RWPE1 (cell line): ENCODE measurements at regions not wholly inside any gene's neighbourhood (a gene's known extent, or its start where the extent isn't known, plus 50 kb on each side); places are given as distances from the start of the nearest gene placed in this dataset.

ENCODE experiments used
- CTCF ChIA-PET: fragments of 350-600 bp; sonication (Branson Sonifier 250); formaldehyde crosslinking; extraction: SDS; loops from one replicate; lab custom pipeline; 2021; lab: Yijun Ruan, JAX
- POLR2A ChIA-PET: fragments of 400-600 bp; formaldehyde crosslinking; extraction: SDS; loops from one replicate; lab custom pipeline; 2020; ENCODE audit warnings: antibody characterized with exemption; ENCODE audit not compliant: low non-redundant PET; lab: Yijun Ruan, JAX
- DNase-seq: peaks from one replicate; pipeline ENCODE4 v3.0.0; 2012; ENCODE audit warnings: low spot score
- H3K27ac ChIP-seq: fragments of 450-650 bp; 2 replicates; pipeline ENCODE4 v1.5.1; 2017
- TF ChIP-seq, protein P1 (sequence below): fragments of 450-650 bp; conservative IDR thresholded peaks from 2 replicates; pipeline ENCODE4 v1.5.1; 2017; ENCODE audit warnings: low read depth, mild to moderate bottlenecking

DNA sequence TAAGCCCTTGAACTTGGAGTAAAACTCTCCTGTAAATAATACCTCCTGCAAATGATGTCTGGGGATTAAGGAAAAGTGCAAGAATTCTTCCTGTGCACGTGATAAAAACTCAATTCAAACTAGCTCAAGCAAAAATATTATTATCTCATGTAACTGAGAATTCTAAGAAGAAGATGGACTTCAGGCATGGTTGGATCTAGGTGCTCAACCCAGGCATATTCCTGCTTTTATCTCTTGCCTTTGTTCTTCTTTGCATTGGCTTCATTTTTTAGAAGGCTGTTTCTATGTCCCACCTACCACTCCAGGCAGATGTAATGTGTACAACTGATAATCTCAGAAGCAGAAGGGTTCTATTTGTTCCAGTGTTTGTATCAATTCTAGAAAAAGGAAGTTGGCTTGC lies 95.8 kb downstream of the DACT2 start:
- TF ChIP-seq, protein P1, sequence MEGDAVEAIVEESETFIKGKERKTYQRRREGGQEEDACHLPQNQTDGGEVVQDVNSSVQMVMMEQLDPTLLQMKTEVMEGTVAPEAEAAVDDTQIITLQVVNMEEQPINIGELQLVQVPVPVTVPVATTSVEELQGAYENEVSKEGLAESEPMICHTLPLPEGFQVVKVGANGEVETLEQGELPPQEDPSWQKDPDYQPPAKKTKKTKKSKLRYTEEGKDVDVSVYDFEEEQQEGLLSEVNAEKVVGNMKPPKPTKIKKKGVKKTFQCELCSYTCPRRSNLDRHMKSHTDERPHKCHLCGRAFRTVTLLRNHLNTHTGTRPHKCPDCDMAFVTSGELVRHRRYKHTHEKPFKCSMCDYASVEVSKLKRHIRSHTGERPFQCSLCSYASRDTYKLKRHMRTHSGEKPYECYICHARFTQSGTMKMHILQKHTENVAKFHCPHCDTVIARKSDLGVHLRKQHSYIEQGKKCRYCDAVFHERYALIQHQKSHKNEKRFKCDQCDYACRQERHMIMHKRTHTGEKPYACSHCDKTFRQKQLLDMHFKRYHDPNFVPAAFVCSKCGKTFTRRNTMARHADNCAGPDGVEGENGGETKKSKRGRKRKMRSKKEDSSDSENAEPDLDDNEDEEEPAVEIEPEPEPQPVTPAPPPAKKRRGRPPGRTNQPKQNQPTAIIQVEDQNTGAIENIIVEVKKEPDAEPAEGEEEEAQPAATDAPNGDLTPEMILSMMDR: no peak
- CTCF ChIA-PET: interaction anchor here (0.7 kb wide), 1 partner anchor 66 kb away, joined by 3 read pairs; no protein-coding TSS in a partner anchor
- DNase-seq: no peak
- H3K27ac ChIP-seq: no peak overlapping the region
- POLR2A ChIA-PET: no interaction called here

DNA sequence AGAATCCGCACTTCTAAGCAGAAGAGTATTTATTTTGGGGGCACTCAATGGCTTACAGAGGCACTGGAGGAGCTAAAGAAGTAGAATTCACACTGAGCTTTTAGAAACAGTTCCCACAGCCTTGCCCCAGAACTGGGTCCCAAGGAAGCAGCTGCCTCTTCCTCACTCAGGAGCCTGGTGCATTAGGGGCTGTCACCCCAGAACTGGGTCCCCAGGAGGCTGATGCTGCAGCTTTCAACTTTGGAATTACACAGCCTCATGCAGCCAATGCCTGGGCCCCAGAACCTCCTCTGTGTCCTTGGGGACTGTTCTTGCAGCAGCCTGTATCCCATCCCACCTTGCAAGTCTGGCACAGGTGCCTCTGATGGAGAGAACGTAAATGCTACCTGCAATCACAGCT lies 96.4 kb downstream of the DACT2 start:
- no peak for DNase-seq
- ChIA-PET POLR2A (no interaction called here), CTCF (no interaction called here)
- no peak overlapping the region for H3K27ac ChIP-seq
- TF ChIP-seq, protein P1: no peak

DNA sequence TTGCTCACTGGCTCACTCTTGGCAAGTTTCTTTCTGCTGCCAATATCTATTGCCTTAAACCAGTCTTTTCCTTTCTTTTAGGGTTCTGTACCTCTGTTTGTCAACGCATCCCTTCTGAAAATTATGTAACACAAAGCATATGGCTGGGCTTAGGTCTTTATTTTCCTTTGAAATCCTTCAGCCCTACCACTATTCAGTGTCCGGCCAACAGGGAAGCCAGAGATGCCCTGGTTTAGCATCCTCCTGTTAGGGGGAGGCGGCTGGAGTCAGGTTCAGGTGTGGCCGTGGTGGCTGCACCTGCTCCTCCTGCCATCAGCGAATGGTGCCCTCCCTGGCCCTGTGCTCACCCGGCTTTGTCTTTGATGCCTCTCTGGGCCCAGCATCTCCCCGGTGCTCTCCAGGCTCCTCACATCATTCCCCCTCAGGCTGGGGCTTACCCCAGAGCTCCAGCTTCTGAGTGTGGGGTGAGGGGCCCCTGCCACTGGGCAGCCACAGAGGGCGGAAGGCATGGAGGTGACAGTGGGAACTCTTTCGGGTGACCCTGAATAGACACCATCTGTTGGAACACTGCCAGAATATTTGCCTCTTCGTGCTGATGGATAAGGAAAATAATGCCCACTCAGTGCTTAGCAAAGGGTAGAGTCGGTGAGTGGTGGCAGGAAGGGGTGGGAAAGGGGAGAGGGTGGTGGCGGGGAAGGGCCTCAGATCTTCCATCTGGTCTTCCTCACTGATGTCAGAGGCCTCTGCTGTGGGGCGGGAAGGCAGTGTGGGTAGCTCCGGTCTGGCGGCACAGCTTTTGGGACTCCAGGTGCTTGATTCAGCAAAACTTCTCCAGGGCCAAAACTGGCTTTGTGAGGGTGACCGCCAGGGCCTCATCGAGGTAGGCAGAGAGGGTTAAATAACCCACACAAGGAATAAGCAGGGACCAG lies 97.2 kb downstream of the DACT2 start:
- TF ChIP-seq, protein P1: no peak
- ChIA-PET CTCF (no interaction called here), POLR2A (no interaction called here)
- no peak overlapping the region for H3K27ac ChIP-seq
- DNase-seq: no peak

DNA sequence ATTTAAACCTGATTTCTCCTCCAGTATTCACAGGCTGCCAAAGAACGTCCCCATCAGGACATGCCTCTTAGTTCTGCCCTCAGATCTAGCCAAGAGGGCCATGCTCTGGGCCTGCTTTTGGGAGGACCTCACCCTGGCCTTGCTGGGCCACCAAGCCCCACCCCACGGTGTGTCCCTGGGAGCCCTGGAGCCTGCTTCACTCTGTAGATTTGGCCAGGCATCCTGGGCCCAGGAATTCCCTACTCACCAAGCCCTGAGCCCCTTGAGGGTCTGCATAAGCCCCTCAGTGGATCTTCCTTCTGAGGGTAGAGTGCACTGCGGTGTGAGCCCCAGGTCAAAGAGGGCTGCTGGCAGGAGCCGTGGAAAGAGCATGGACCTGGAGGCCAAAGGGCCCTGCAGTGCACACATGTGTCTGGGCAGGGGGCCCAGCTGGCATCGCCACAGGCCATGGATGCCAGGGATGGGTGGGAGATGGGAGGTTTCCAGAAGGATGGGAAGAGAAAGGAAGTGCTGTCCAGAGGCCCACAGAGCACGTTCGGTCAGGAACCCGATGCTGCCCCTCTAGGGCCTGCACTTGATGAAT lies 98.0 kb downstream of the DACT2 start:
- no peak for DNase-seq
- no peak overlapping the region for H3K27ac ChIP-seq
- CTCF ChIA-PET: no interaction called here
- POLR2A ChIA-PET: no interaction called here
- TF ChIP-seq, protein P1: no peak

DNA sequence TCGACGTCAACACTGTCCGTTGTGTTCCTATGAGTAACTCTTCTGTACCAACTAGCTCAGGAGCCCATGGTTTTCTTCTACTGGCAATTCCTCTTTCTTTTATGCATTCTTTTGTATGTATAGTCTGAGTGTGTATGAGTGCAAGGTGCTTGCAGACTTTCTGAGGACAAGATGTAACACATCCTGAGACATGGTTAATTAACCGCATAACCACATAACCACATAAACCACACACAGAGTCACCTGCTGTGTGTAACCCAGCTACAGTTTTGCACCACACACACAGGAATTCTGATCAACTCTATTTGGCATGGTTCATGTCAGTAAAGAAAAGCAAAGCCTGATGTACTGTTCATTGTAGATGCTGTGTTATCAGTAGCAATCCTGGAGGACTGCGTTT lies 98.6 kb downstream of the DACT2 start:
- TF ChIP-seq, protein P1: no peak
- DNase-seq: no peak
- CTCF ChIA-PET: no interaction called here
- H3K27ac ChIP-seq: no peak overlapping the region
- POLR2A ChIA-PET: no interaction called here

- no peak overlapping the region for H3K27ac ChIP-seq
- ChIA-PET CTCF (no interaction called here), POLR2A (no interaction called here)
- DNase-seq: no peak
- TF ChIP-seq, protein P1: no peak
These were observed 99.8 kb downstream of the DACT2 start for GRCh38 chr6:168219804-168220203.
